DMS79 treated with DMSO at 0.1 percent for 48 hours (cell line): ENCODE measurements at regions not wholly inside any gene's neighbourhood (a gene's known extent, or its start where the extent isn't known, plus 50 kb on each side); places are given as distances from the start of the nearest gene placed in this dataset.
"Not testable (repeated sequence)": the region's sequence is repeated elsewhere in the genome, so short reads cannot be mapped to it uniquely, and the experiment has no call there.

Experiments
- DNase-seq: peaks from one replicate; lab custom pipeline; 2025; lab: John Stamatoyannopoulos, UW

GRCh38 chr1:232136136-232136535 is 493.8 kb downstream of the SIPA1L2 start:
- no peak for DNase-seq

GRCh38 chr1:232134365-232134764 is 495.6 kb downstream of the SIPA1L2 start:
- no peak for DNase-seq

GRCh38 chr1:232132572-232132971 is 497.4 kb downstream of the SIPA1L2 start:
- no peak for DNase-seq

- DNase-seq, result no peak
Measured at GRCh38 chr1:232131715-232132391, 498.1 kb downstream of the SIPA1L2 start.

- DNase-seq, result no peak
Measured at GRCh38 chr1:232130815-232131480, 499.0 kb downstream of the SIPA1L2 start.

- no peak for DNase-seq
Measured at GRCh38 chr1:232127190-232127589, 500.6 kb downstream of the DISC1 start.

GRCh38 chr1:232123775-232124659 is 497.4 kb downstream of the DISC1 start:
- no peak for DNase-seq

GRCh38 chr1:232117903-232118302 is 491.3 kb downstream of the DISC1 start:
- not testable (repeated sequence) for DNase-seq

GRCh38 chr1:232114985-232115384 is 488.4 kb downstream of the DISC1 start:
- no peak for DNase-seq

GRCh38 chr1:232112076-232112475 is 485.5 kb downstream of the DISC1 start:
- DNase-seq, result no peak

- DNase-seq, result no peak
Measured at GRCh38 chr1:232111611-232112010, 485.0 kb downstream of the DISC1 start.

- no peak for DNase-seq
Measured at GRCh38 chr1:232110281-232111090, 483.9 kb downstream of the DISC1 start.

GRCh38 chr1:232109391-232109790 is 482.8 kb downstream of the DISC1 start:
- DNase-seq, result no peak

- DNase-seq, result no peak
Measured at GRCh38 chr1:232108598-232108997, 482.0 kb downstream of the DISC1 start.

- DNase-seq, result no peak
Measured at GRCh38 chr1:232106415-232106814, 479.8 kb downstream of the DISC1 start.

- no peak for DNase-seq
Measured at GRCh38 chr1:232105561-232105960, 479.0 kb downstream of the DISC1 start.

GRCh38 chr1:232101231-232101630 is 474.6 kb downstream of the DISC1 start:
- no peak for DNase-seq

- DNase-seq, result no peak
Measured at GRCh38 chr1:232096751-232097150, 470.2 kb downstream of the DISC1 start.
